ENCODE measurements at regions not wholly inside any gene's neighbourhood (a gene's known extent, or its start where the extent isn't known, plus 50 kb on each side); places are given as distances from the start of the nearest gene placed in this dataset.

- no peak overlapping the region for H3K4me2 ChIP-seq (ENCODE audit: insufficient read depth in 1 of 2, low read depth in 2 of 2, low read length in 2 of 2)
- no peak overlapping the region for H3K27ac ChIP-seq (ENCODE audit: low read depth, low read length)
- 97% methylated on average over 3 of the region's 3 CpGs; no CpG with 5 or more reads in 1 of the 2 experiments for WGBS, 2 experiments (ENCODE audit: extremely low coverage in 1 of 2, insufficient coverage in 1 of 2, insufficient read length in 1 of 2, insufficient replicate concordance in 2 of 2, low coverage in 1 of 2, low lambda C conversion rate in 2 of 2, missing lambda C conversion rate in 1 of 2)
- H2BK15ac ChIP-seq (ENCODE audit: low read length): no peak overlapping the region
- H2BK12ac ChIP-seq (ENCODE audit: low read depth, low read length): no peak overlapping the region
- no peaks in the 10 kb centered on the region for H3K36me3 ChIP-seq (ENCODE audit: control insufficient read depth in 2 of 4, insufficient read depth in 4 of 4, low read length in 3 of 4)
- no peaks in the 10 kb centered on the region for H3K79me2 ChIP-seq (ENCODE audit: control insufficient read depth in 1 of 2, insufficient read depth in 2 of 2, low read length in 2 of 2)
- CTCF ChIA-PET (ENCODE audit: partially characterized antibody): interaction anchor here (0.6 kb wide), 1 partner anchor 405 kb away, joined by 3 read pairs; no protein-coding TSS in a partner anchor
- no peak overlapping the region for H3K4ac ChIP-seq (replicated peaks; ENCODE audit: insufficient read length, low read depth, low read length)
- FAIRE-seq (no peak), DNase-seq (ENCODE audit: low read depth in 1 of 2, low spot score in 2 of 2) (no peak)
- POLR2A ChIA-PET (ENCODE audit: partially characterized antibody): no interaction called here
- no peaks in the 10 kb centered on the region for H3K23me2 ChIP-seq (ENCODE audit: low read depth, low read length)
- no peak overlapping the region for H2BK120ac ChIP-seq (replicated peaks; ENCODE audit: low read depth, low read length)
- H3K9me3 ChIP-seq (ENCODE audit: insufficient read depth in 2 of 2, low read depth in 1 of 2, low read length in 1 of 2): no peaks in the 10 kb centered on the region
- 0 out of 7 replicates have a peak, but pooled peaks cover 0 to 2% (median 0%) of the 10 kb centered on the region in 4 experiments for H3K4me1 ChIP-seq (replicated peaks in 1 of 4; ENCODE audit: control insufficient read depth in 3 of 4, insufficient read depth in 4 of 4, low read length in 3 of 4)
- no peak overlapping the region for H3K14ac ChIP-seq (ENCODE audit: insufficient read length)
- no peaks in the 10 kb centered on the region for H3K27me3 ChIP-seq (replicated peaks in 1 of 4; ENCODE audit: control insufficient read depth in 3 of 4, extremely low read depth in 1 of 4, insufficient read depth in 3 of 4, low read length in 3 of 4)
- no peak overlapping the region for H3K18ac ChIP-seq (ENCODE audit: extremely low read depth, low read length)
- H4K91ac ChIP-seq (replicated peaks; ENCODE audit: insufficient read length, low read length): no peak overlapping the region
- H2BK20ac ChIP-seq (ENCODE audit: low read length): no peak overlapping the region
- no peak overlapping the region for H3K4me3 ChIP-seq (ENCODE audit: extremely low read depth in 1 of 4, insufficient read depth in 2 of 4, low read depth in 3 of 4, low read length in 4 of 4)
- H2BK5ac ChIP-seq (ENCODE audit: low read depth, low read length): no peak overlapping the region
- H3K23ac ChIP-seq (ENCODE audit: insufficient read length): no peak overlapping the region
- H3K9ac ChIP-seq (replicated peaks in 1 of 4; ENCODE audit: extremely low read depth in 1 of 4, low read depth in 3 of 4, low read length in 3 of 4): peak overlapping the region in 1 of 4 experiments; percentile 34; a peak in 1 of 7 replicates
- H2AFZ ChIP-seq (ENCODE audit: low read length): no peak overlapping the region
- no peak overlapping the region for H2AK5ac ChIP-seq (ENCODE audit: low read depth, low read length)
- H3K56ac ChIP-seq (replicated peaks; ENCODE audit: insufficient read length, low read depth, low read length): no peak overlapping the region
- no peaks in the 10 kb centered on the region for H4K20me1 ChIP-seq (replicated peaks in 1 of 2; ENCODE audit: control insufficient read depth in 1 of 2, insufficient read depth in 2 of 2, low read length in 2 of 2)
- no peak overlapping the region for H4K8ac ChIP-seq (ENCODE audit: extremely low read depth, insufficient read depth, low read length)
- no peaks in the 10 kb centered on the region for H3K79me1 ChIP-seq (ENCODE audit: low read depth, low read length)
- no peak overlapping the region for H4K5ac ChIP-seq (ENCODE audit: insufficient read length, low read depth, low read length)
- TF ChIP-seq GTF2F1 (IDR thresholded peaks at IDR 0.05; ENCODE audit: borderline replicate concordance, low read depth, low read length): no peak
- TF ChIP-seq HDAC2 (IDR thresholded peaks at IDR 0.05; ENCODE audit: borderline replicate concordance in 1 of 2, low read depth in 2 of 2, low read length in 2 of 2): no peak
- no peak for TF ChIP-seq RNF2 (IDR thresholded peaks at IDR 0.05; ENCODE audit: borderline replicate concordance, low read depth, low read length, missing control alignments, poor library complexity, severe bottlenecking)
- no peak for TF ChIP-seq RBBP5 (IDR thresholded peaks at IDR 0.05; ENCODE audit: borderline replicate concordance, low read depth, low read length)
- no peak for TF ChIP-seq SP2 (IDR thresholded peaks at IDR 0.05; ENCODE audit: low read length)
- no peak for TF ChIP-seq FOSL1 (IDR thresholded peaks at IDR 0.05; ENCODE audit: insufficient read depth, low read depth, low read length)
- no peak for TF ChIP-seq ATF2 (IDR thresholded peaks at IDR 0.05; ENCODE audit: low read length)
- no peak for TF ChIP-seq HDAC6 (IDR thresholded peaks at IDR 0.05; ENCODE audit: low read depth, low read length)
- no peak for TF ChIP-seq TBP (IDR thresholded peaks at IDR 0.05; ENCODE audit: low read depth, low read length)
- TF ChIP-seq CREB1 (IDR thresholded peaks at IDR 0.05): no peak
- TF ChIP-seq CHD1 (IDR thresholded peaks at IDR 0.05; ENCODE audit: low read depth, low read length): no peak
- no peak for TF ChIP-seq TEAD4 (IDR thresholded peaks at IDR 0.05; ENCODE audit: low read depth, low read length)
- TF ChIP-seq KDM4A (IDR thresholded peaks at IDR 0.05; ENCODE audit: low read depth, low read length, severe bottlenecking): no peak
Observed at GRCh38 chr9:106179191-106179590, 484.9 kb downstream of the TMEM38B start.

Data from H1 (cell line).